GM12875 (cell line): ENCODE measurements at regions not wholly inside any gene's neighbourhood (a gene's known extent, or its start where the extent isn't known, plus 50 kb on each side); places are given as distances from the start of the nearest gene placed in this dataset.

Source experiments
- H3K4me3 ChIP-seq: one replicate; pipeline ENCODE4 v1.5.1; 2011; ENCODE audit warnings: low read depth, low read length, control low read depth
- TF ChIP-seq, protein P1 (sequence below): IDR thresholded peaks from 2 replicates; pipeline ENCODE4 v1.5.1; 2011; ENCODE audit warnings: low read depth, mild to moderate bottlenecking, control low read depth, inconsistent platforms, low read length, moderate library complexity, borderline replicate concordance; ENCODE audit not compliant: insufficient read depth

GRCh38 chr16:26317885-26318284, 626.1 kb downstream of the HS3ST4 start:
- TF ChIP-seq, protein P1, sequence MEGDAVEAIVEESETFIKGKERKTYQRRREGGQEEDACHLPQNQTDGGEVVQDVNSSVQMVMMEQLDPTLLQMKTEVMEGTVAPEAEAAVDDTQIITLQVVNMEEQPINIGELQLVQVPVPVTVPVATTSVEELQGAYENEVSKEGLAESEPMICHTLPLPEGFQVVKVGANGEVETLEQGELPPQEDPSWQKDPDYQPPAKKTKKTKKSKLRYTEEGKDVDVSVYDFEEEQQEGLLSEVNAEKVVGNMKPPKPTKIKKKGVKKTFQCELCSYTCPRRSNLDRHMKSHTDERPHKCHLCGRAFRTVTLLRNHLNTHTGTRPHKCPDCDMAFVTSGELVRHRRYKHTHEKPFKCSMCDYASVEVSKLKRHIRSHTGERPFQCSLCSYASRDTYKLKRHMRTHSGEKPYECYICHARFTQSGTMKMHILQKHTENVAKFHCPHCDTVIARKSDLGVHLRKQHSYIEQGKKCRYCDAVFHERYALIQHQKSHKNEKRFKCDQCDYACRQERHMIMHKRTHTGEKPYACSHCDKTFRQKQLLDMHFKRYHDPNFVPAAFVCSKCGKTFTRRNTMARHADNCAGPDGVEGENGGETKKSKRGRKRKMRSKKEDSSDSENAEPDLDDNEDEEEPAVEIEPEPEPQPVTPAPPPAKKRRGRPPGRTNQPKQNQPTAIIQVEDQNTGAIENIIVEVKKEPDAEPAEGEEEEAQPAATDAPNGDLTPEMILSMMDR, result no peak
- no peak overlapping the region for H3K4me3 ChIP-seq

GRCh38 chr16:26330654-26331053, 638.9 kb downstream of the HS3ST4 start:
- TF ChIP-seq, protein P1, result no peak
- no peak overlapping the region for H3K4me3 ChIP-seq

- TF ChIP-seq, protein P1, result no peak
Measured at GRCh38 chr16:26334218-26335111, 642.7 kb downstream of the HS3ST4 start.

DNA sequence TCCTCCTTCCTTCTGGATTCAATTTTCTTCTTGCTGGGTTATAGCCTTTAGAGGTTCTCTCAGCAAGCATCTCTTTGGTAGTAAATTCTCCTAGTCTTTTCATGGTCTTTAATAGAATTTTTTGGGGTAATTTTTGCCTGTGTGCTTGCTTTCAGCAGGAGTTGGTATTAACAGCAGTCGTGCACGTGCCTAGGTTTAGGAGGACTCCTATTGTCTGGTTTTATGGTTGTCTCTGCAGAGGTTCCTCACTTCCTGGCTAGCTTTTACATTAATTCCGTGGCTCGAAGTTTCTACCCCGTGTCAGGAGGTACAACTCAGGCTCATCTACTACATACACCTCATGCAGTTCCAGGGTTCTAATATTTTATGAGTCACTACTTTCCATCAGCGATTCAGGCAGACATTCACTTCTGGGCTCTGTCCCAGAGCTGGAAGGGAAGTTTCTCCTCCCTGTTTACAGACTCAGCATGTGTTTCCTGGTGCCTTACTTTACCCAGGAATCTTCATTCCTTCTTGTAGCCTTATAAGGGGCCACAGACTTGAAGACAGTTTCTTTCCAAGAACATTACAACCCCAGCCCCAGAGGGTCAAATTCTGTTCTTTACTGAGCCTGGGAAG, 643.6 kb downstream of the HS3ST4 start:
- TF ChIP-seq, protein P1, result no peak
- no peak overlapping the region for H3K4me3 ChIP-seq

More at GRCh38 chr16:26334218-26335111, 642.7 kb downstream of the HS3ST4 start:
- no peak overlapping the region for H3K4me3 ChIP-seq

- H3K4me3 ChIP-seq, result no peak overlapping the region
- TF ChIP-seq, protein P1, result no peak
Measured at GRCh38 chr16:26342621-26343020, 650.9 kb downstream of the HS3ST4 start.

- TF ChIP-seq, protein P1, result no peak
- no peak overlapping the region for H3K4me3 ChIP-seq
Measured at GRCh38 chr16:26344240-26344776, 652.5 kb downstream of the HS3ST4 start.

DNA sequence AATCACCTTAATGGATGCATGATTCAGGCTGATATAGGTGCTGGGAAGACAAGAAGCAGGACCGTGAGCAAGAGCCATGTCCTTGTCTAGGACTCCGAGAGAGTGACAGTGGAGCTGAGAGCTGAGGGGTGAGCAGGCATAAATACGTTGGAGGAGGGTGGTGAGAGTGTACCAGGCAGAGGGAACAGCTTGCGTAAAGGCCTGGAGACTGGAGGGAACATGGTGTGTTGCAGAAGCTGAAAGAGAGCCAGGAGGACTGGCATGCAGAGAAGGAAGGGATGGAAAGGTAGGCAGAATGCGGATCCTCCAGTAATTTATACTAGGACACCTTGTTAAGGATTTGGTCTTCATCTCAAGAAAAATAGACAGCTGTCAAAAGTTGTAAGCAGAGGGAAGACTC, 653.2 kb downstream of the HS3ST4 start:
- H3K4me3 ChIP-seq, result no peak overlapping the region
- TF ChIP-seq, protein P1, result no peak
